ENCODE measurements at regions not wholly inside any gene's neighbourhood (a gene's known extent, or its start where the extent isn't known, plus 50 kb on each side); places are given as distances from the start of the nearest gene placed in this dataset.

- no peak for DNase-seq
Observed at GRCh38 chr15:92305343-92305742, 88.3 kb upstream of the ST8SIA2 start.

GRCh38 chr15:92306663-92307062 lies 87.0 kb upstream of the ST8SIA2 start:
- DNase-seq: no peak

- DNase-seq: no peak
Observed at GRCh38 chr15:92315144-92315543, 78.5 kb upstream of the ST8SIA2 start.

- DNase-seq: no peak
Observed at GRCh38 chr15:92315595-92316211, 78.0 kb upstream of the ST8SIA2 start.

- no peak for DNase-seq
Observed at GRCh38 chr15:92316586-92317295, 76.9 kb upstream of the ST8SIA2 start.

GRCh38 chr15:92320012-92320699 lies 73.5 kb upstream of the ST8SIA2 start:
- no peak for DNase-seq

GRCh38 chr15:92322566-92323355 lies 70.9 kb upstream of the ST8SIA2 start:
- no peak for DNase-seq

- DNase-seq: peak; percentile 90
Observed at GRCh38 chr15:92323525-92323924, 70.2 kb upstream of the ST8SIA2 start.

- DNase-seq: peak; percentile 90
Observed at GRCh38 chr15:92324101-92324963, 69.3 kb upstream of the ST8SIA2 start.

- no peak for DNase-seq
Observed at GRCh38 chr15:92326236-92326635, 67.4 kb upstream of the ST8SIA2 start.

- DNase-seq: no peak
Observed at GRCh38 chr15:92327033-92327432, 66.6 kb upstream of the ST8SIA2 start.

GRCh38 chr15:92328207-92328606 lies 65.5 kb upstream of the ST8SIA2 start:
- no peak for DNase-seq

GRCh38 chr15:92332125-92332899 lies 61.4 kb upstream of the ST8SIA2 start:
- DNase-seq: peak; percentile 7

GRCh38 chr15:92333709-92334108 lies 60.0 kb upstream of the ST8SIA2 start:
- DNase-seq: no peak

- no peak for DNase-seq
Observed at GRCh38 chr15:92336419-92336987, 57.2 kb upstream of the ST8SIA2 start.

GRCh38 chr15:92339361-92339760 lies 54.3 kb upstream of the ST8SIA2 start:
- DNase-seq: no peak
